Activated naive CD4-positive, alpha-beta T cell treated with anti-CD3 and anti-CD28 coated beads for 36 hours (primary cell): ENCODE measurements at regions not wholly inside any gene's neighbourhood (a gene's known extent, or its start where the extent isn't known, plus 50 kb on each side); places are given as distances from the start of the nearest gene placed in this dataset.
"Not testable (repeated sequence)": the region's sequence is repeated elsewhere in the genome, so short reads cannot be mapped to it uniquely, and the experiment has no call there.

Experiments
- CTCF ChIA-PET: fragments of 350-600 bp; sonication (Branson Sonifier 250); formaldehyde crosslinking; loops from one replicate; lab custom pipeline; 2021; ENCODE audit warnings: antibody characterized with exemption; lab: Charles Lee
- DNase-seq: peaks from one replicate; pipeline ENCODE4 v3.0.0-alpha.2; 2020
- H3K27ac Mint-ChIP-seq: one replicate; pipeline ENCODE4 v1.8.0; 2021; ENCODE audit warnings: mild to moderate bottlenecking, mixed read lengths
- H3K27me3 Mint-ChIP-seq: one replicate; pipeline ENCODE4 v1.8.0; 2021; ENCODE audit warnings: low read depth, mixed read lengths
- H3K36me3 Mint-ChIP-seq: one replicate; pipeline ENCODE4 v1.8.0; 2021; ENCODE audit warnings: low read depth, mixed read lengths
- H3K4me1 Mint-ChIP-seq: one replicate; pipeline ENCODE4 v1.8.0; 2021; ENCODE audit warnings: low read depth, mixed read lengths
- H3K4me3 Mint-ChIP-seq: one replicate; pipeline ENCODE4 v1.8.0; 2021; ENCODE audit warnings: mild to moderate bottlenecking, moderate library complexity, mixed read lengths
- H3K9me3 Mint-ChIP-seq: one replicate; pipeline ENCODE4 v1.8.0; 2021; ENCODE audit warnings: mixed read lengths
- intact Hi-C: fragments of 100-400 bp; cut with micrococcal nuclease; formaldehyde crosslinking; loops from one replicate; pipeline ENCODE4 v1.15.1; 2023

GRCh38 chr9:94033383-94033782 lies 50.9 kb upstream of the PTPDC1 start:
- H3K4me3 Mint-ChIP-seq: no peak overlapping the region
- peaks cover 4% of the 10 kb centered on the region for H3K36me3 Mint-ChIP-seq
- no peak for DNase-seq
- peaks cover 24% of the 10 kb centered on the region for H3K4me1 Mint-ChIP-seq
- peaks cover 2% of the 10 kb centered on the region for H3K27me3 Mint-ChIP-seq
- intact Hi-C loops: no loop called here
- CTCF ChIA-PET: no interaction called here
- H3K27ac Mint-ChIP-seq: no peak overlapping the region
- H3K9me3 Mint-ChIP-seq: no peaks in the 10 kb centered on the region

DNA sequence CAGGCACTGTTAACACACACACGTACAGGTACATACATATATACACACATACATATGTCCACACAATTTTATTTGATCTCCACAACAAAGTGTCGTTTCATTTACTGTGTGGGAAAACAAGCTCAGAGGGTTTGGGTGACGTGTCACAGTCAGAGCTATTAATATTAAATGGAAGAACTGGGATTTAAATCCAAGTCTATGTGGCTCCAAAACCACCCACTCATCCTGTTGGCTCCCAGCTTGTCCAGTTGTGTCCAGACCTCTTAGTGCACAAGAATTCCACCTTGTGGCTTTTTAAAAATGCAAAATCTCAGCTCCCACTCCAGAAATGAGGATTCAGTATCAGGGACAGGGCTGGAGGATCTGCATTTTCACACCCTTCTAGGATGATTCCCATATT lies 52.3 kb upstream of the PTPDC1 start:
- CTCF ChIA-PET: interaction anchor here (0.7 to 1.5 kb wide), 5 partner anchors 17 to 181 kb away, joined by 3 to 6 read pairs (median 4); no protein-coding TSS in a partner anchor
- intact Hi-C loops: loop anchor here (2.0 kb wide), 1 partner anchor 135 kb away; no protein-coding TSS in a partner anchor
- H3K9me3 Mint-ChIP-seq: no peaks in the 10 kb centered on the region
- H3K27me3 Mint-ChIP-seq: peaks cover 2% of the 10 kb centered on the region
- no peak overlapping the region for H3K27ac Mint-ChIP-seq
- H3K4me3 Mint-ChIP-seq: peak overlapping the region; percentile 100
- DNase-seq: no peak
- peaks cover 2% of the 10 kb centered on the region for H3K36me3 Mint-ChIP-seq
- peaks cover 24% of the 10 kb centered on the region for H3K4me1 Mint-ChIP-seq

DNA sequence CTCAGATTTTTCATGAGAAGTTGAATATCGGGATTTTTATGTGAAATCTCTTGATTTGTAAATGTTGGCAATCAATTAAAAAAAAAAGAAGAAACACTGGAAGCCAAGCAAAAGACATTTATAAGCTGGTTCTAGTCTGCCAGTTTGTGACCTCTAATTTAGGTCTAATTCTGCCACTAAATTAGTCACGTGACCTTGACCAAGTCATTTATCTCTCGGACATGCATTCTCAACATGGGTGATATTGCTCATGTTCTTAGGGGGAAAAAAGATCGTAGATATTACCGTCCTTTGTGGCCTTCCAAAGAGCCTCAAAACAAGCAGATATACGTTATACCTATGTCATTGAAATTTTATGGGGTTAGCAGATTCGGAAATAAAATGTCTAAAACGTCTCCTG lies 52.9 kb upstream of the PTPDC1 start:
- H3K4me3 Mint-ChIP-seq: peak overlapping the region; percentile 100
- peaks cover 2% of the 10 kb centered on the region for H3K36me3 Mint-ChIP-seq
- H3K4me1 Mint-ChIP-seq: peaks cover 24% of the 10 kb centered on the region
- peak overlapping the region; percentile 35 for H3K27ac Mint-ChIP-seq
- H3K27me3 Mint-ChIP-seq: peaks cover 2% of the 10 kb centered on the region
- no peaks in the 10 kb centered on the region for H3K9me3 Mint-ChIP-seq
- CTCF ChIA-PET: interaction anchor here (0.5 to 1.5 kb wide), 6 partner anchors 17 to 553 kb away, joined by 3 to 6 read pairs (median 4); no protein-coding TSS in a partner anchor
- intact Hi-C loops: loop anchor here (2.0 kb wide), 1 partner anchor 135 kb away; no protein-coding TSS in a partner anchor
- DNase-seq: no peak

GRCh38 chr9:94030318-94031179 lies 53.7 kb upstream of the PTPDC1 start:
- CTCF ChIA-PET: interaction anchor here (0.5 kb wide), 1 partner anchor 554 kb away, joined by 3 read pairs; no protein-coding TSS in a partner anchor

DNA sequence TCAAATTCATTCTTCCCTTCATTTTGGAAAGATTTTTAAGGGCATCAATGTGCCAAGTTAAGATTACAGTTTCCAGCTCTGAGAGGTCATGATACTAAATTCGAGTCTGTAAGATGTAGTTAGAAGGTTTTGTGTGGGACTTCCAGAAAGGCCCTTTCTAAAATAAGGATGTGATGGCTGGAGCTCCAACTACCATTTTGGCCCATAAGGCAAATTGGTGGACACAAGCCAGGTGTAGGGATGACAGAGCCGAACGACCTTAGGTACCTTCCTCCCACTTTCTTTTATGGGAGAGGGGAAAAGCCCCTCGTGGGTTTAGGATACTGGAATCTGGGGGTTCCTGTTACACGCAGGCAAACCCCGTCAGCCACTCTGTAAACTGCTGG lies 54.3 kb upstream of the PTPDC1 start:
- peaks cover 3% of the 10 kb centered on the region for H3K9me3 Mint-ChIP-seq
- H3K36me3 Mint-ChIP-seq: peaks cover 4% of the 10 kb centered on the region
- intact Hi-C loops: loop anchor here (2.0 kb wide), 1 partner anchor 137 kb away; no protein-coding TSS in a partner anchor
- peak overlapping the region; percentile 100 for H3K4me3 Mint-ChIP-seq
- CTCF ChIA-PET: no interaction called here
- H3K4me1 Mint-ChIP-seq: peaks cover 24% of the 10 kb centered on the region
- H3K27ac Mint-ChIP-seq: peak overlapping the region; percentile 96
- H3K27me3 Mint-ChIP-seq: peaks cover 2% of the 10 kb centered on the region
- DNase-seq: no peak

More at GRCh38 chr9:94030318-94031179, 53.7 kb upstream of the PTPDC1 start:
- peaks cover 2% of the 10 kb centered on the region for H3K27me3 Mint-ChIP-seq
- intact Hi-C loops: loop anchor here (2.0 kb wide), 1 partner anchor 136 kb away; no protein-coding TSS in a partner anchor
- no peaks in the 10 kb centered on the region for H3K9me3 Mint-ChIP-seq
- peaks cover 24% of the 10 kb centered on the region for H3K4me1 Mint-ChIP-seq
- H3K36me3 Mint-ChIP-seq: peaks cover 2% of the 10 kb centered on the region
- peak overlapping the region; percentile 100 for H3K4me3 Mint-ChIP-seq
- peak; percentile 84 for DNase-seq
- H3K27ac Mint-ChIP-seq: peak overlapping the region; percentile 96

GRCh38 chr9:94026816-94027215 lies 57.4 kb upstream of the PTPDC1 start:
- Mint-ChIP-seq H3K27me3 (peaks cover 2% of the 10 kb centered on the region), H3K27ac (no peak overlapping the region), H3K4me1 (peaks cover 17% of the 10 kb centered on the region), H3K36me3 (peaks cover 4% of the 10 kb centered on the region), H3K9me3 (peaks cover 9% of the 10 kb centered on the region), H3K4me3 (no peak overlapping the region)
- DNase-seq: no peak
- CTCF ChIA-PET: no interaction called here
- intact Hi-C loops: no loop called here

DNA sequence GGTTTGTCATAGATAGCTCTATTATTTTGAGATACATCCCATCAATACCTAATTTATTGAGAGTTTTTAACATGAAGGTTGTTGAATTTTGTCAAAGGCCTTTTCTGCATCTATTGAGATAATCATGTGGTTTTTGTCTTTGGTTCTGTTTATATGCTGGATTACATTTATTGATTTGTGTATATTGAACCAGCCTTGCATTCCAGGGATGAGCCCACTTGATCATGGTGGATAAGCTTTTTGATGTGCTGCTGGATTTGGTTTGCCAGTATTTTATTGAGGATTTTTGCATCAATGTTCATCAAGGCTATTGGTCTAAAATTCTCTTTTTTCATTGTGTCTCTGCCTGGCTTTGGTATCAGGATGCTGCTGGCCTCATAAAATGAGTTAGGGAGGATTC lies 61.8 kb upstream of the PTPDC1 start:
- intact Hi-C loops, H3K4me3 Mint-ChIP-seq, H3K27ac Mint-ChIP-seq, H3K4me1 Mint-ChIP-seq, H3K36me3 Mint-ChIP-seq, H3K27me3 Mint-ChIP-seq, CTCF ChIA-PET, DNase-seq: not testable (repeated sequence)
- H3K9me3 Mint-ChIP-seq: peaks cover 15% of the 10 kb centered on the region

GRCh38 chr9:94020836-94021235 lies 63.4 kb upstream of the PTPDC1 start:
- DNase-seq, H3K4me3 Mint-ChIP-seq, H3K36me3 Mint-ChIP-seq, H3K27ac Mint-ChIP-seq, intact Hi-C loops, H3K4me1 Mint-ChIP-seq, H3K27me3 Mint-ChIP-seq, CTCF ChIA-PET: not testable (repeated sequence)
- peaks cover 15% of the 10 kb centered on the region for H3K9me3 Mint-ChIP-seq

DNA sequence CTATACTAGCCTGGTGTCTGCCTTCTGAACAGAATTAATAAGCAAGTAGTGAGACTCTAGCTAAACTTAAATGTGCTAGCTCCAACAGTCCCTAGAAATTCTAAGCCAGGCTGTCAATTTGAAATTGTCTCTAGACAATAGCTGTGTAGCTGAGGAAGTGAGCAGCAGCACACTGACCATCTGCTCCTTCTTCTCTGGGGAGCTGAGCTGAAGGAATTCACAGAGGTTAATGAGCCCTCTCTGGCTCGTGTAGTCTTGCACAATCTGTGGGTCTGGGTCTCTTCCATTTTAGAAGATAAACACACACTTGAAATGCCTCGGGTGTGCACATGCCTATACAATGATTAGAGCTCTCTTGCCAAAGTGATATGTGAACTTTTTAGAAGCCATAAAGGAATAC lies 63.5 kb upstream of the BARX1 start:
- Mint-ChIP-seq H3K4me3 (no peak overlapping the region), H3K27ac (no peak overlapping the region), H3K27me3 (peaks cover 2% of the 10 kb centered on the region), H3K9me3 (peaks cover 10% of the 10 kb centered on the region), H3K4me1 (peaks cover 2% of the 10 kb centered on the region), H3K36me3 (no peaks in the 10 kb centered on the region)
- CTCF ChIA-PET: no interaction called here
- intact Hi-C loops: no loop called here
- no peak for DNase-seq

- H3K9me3 Mint-ChIP-seq: peaks cover 10% of the 10 kb centered on the region
- no peak overlapping the region for H3K4me3 Mint-ChIP-seq
- H3K27ac Mint-ChIP-seq: no peak overlapping the region
- no peak for DNase-seq
- H3K36me3 Mint-ChIP-seq: no peaks in the 10 kb centered on the region
- H3K27me3 Mint-ChIP-seq: peaks cover 2% of the 10 kb centered on the region
- CTCF ChIA-PET: no interaction called here
- intact Hi-C loops: no loop called here
- H3K4me1 Mint-ChIP-seq: peaks cover 3% of the 10 kb centered on the region
Observed at GRCh38 chr9:94017939-94018531, 62.9 kb upstream of the BARX1 start.

- Mint-ChIP-seq H3K4me3 (no peak overlapping the region), H3K9me3 (peaks cover 7% of the 10 kb centered on the region), H3K36me3 (no peaks in the 10 kb centered on the region), H3K27me3 (peaks cover 2% of the 10 kb centered on the region), H3K4me1 (peaks cover 6% of the 10 kb centered on the region), H3K27ac (no peak overlapping the region)
- no peak for DNase-seq
- intact Hi-C loops: no loop called here
- CTCF ChIA-PET: interaction anchor here (0.7 to 6.1 kb wide), 3 partner anchors 14 to 196 kb away, joined by 4 to 66 read pairs (median 42); no protein-coding TSS in a partner anchor
Observed at GRCh38 chr9:94016744-94017143, 61.6 kb upstream of the BARX1 start.

DNA sequence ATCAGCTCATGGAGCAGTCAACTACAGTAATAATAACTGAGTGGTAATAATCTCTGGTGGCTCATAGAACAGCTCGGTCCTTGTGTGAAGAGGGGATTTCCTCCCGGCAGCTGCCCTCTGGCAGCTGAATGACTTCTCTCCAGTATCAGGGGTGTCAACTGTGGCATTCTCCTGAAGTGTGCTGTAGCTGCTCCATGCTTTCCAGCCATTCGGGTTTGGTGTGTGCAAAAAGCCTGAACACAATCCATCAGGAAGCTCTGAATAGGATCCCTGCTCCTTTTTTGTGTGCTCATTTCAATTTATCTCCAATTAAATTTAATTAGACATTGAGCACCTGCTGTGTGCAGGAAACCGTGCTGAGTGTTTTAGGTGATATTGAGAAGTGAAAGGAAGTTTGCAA lies 59.8 kb upstream of the BARX1 start:
- Mint-ChIP-seq H3K9me3 (no peaks in the 10 kb centered on the region), H3K4me1 (peaks cover 17% of the 10 kb centered on the region), H3K27ac (no peak overlapping the region), H3K4me3 (no peak overlapping the region), H3K27me3 (peaks cover 2% of the 10 kb centered on the region), H3K36me3 (no peaks in the 10 kb centered on the region)
- no peak for DNase-seq
- CTCF ChIA-PET: interaction anchor here (0.5 to 6.1 kb wide), 10 partner anchors 12 to 309 kb away, joined by 3 to 66 read pairs (median 5); no protein-coding TSS in a partner anchor
- intact Hi-C loops: loop anchor here (1.0 kb wide), 1 partner anchor 198 kb away; no protein-coding TSS in a partner anchor
